OCI-LY7 (cell line): ENCODE measurements at regions not wholly inside any gene's neighbourhood (a gene's known extent, or its start where the extent isn't known, plus 50 kb on each side); places are given as distances from the start of the nearest gene placed in this dataset.

Source experiments
- EZH2phosphoT487 ChIP-seq: fragments of 200-600 bp; sonication (generic); IDR thresholded peaks from 2 replicates; pipeline ENCODE4 v1.6.1; 2018; ENCODE audit warnings: low read depth, borderline replicate concordance, mild to moderate bottlenecking, mixed run types, antibody characterized with exemption, low read length, moderate library complexity, mixed read lengths
- TF ChIP-seq, protein P1 (sequence below): fragments of 200-600 bp; sonication (generic); conservative IDR thresholded peaks from 2 replicates; pipeline ENCODE4 v1.5.1; 2014; ENCODE audit warnings: mild to moderate bottlenecking, antibody characterized with exemption, low read length, moderate library complexity, mixed read lengths

DNA sequence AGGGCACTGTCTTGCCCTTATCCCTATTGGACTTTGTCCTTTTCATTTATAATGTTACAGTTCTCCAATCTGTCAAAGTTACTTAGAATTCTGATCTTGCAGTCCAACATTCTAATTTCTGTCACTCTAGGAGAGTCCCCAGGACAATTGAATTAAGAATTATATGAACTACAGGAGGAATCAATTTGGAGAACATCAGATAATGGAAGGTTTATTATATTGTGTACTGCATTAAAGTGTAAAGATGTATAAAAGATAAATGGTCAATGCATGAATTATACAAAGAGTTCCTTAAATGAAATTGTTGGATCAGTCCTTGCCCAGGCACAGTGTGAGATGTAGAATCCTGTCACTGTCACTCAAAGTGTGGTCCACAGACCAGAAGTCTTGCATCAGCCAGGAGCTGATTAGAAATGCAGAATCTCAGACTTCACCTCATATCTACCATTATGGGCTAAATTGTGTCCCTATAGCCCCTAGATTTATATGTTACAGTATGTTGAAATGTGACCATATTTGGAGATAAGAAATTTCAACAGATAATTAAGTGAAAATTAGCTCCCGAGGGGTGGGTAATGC lies 145.5 kb downstream of the BTBD3 start:
- TF ChIP-seq, protein P1, sequence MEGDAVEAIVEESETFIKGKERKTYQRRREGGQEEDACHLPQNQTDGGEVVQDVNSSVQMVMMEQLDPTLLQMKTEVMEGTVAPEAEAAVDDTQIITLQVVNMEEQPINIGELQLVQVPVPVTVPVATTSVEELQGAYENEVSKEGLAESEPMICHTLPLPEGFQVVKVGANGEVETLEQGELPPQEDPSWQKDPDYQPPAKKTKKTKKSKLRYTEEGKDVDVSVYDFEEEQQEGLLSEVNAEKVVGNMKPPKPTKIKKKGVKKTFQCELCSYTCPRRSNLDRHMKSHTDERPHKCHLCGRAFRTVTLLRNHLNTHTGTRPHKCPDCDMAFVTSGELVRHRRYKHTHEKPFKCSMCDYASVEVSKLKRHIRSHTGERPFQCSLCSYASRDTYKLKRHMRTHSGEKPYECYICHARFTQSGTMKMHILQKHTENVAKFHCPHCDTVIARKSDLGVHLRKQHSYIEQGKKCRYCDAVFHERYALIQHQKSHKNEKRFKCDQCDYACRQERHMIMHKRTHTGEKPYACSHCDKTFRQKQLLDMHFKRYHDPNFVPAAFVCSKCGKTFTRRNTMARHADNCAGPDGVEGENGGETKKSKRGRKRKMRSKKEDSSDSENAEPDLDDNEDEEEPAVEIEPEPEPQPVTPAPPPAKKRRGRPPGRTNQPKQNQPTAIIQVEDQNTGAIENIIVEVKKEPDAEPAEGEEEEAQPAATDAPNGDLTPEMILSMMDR: no peak
- no peak for TF ChIP-seq EZH2phosphoT487
